HG03196 (cell line): ENCODE measurements at regions not wholly inside any gene's neighbourhood (a gene's known extent, or its start where the extent isn't known, plus 50 kb on each side); places are given as distances from the start of the nearest gene placed in this dataset.
"Not testable (repeated sequence)": the region's sequence is repeated elsewhere in the genome, so short reads cannot be mapped to it uniquely, and the experiment has no call there.

Experiments used
- ATAC-seq: cut with Tn5 transposase; IDR thresholded peaks from one replicate; pipeline ENCODE4 v1.9.1; 2021; ENCODE audit not compliant: unreplicated experiment

DNA sequence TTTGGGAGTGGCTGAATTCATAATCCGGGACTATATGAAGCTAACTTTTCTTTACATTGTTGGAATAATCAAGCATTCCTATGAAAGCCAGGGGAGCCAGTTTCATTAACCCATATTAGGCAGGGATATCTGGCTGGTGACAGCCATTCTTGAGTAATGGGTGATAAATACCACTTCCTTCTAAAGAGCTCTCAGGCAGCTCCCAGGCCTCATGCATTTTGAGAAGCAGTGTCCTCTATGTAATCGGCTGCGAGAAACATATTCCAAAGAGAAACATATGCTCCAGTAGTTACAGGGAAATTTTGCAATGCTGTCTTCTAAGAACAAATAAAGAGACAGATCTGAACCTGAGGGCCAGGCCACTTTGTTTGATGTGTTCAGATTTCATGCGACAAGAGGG is 83.1 kb downstream of the MSX2 start:
- ATAC-seq = no peak

DNA sequence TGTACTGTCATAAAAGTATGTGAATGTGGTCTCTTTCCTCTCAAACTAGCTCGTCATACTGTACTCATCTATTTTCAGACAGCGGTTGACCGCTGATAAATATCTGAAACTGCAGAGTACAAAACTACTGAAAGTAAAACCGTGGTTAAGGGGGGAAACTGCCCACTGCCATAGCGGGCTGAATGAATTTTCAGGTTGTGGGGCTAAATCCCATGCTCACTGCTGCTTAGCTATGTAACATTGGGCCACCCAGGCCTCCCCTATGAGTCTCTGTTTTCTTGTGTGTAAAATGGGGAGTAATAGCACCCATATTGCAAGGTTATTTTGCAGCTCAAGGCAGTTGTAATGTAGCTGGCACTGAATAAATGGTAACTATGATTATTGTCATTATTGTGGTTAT is 82.3 kb downstream of the MSX2 start:
- ATAC-seq = no peak

DNA sequence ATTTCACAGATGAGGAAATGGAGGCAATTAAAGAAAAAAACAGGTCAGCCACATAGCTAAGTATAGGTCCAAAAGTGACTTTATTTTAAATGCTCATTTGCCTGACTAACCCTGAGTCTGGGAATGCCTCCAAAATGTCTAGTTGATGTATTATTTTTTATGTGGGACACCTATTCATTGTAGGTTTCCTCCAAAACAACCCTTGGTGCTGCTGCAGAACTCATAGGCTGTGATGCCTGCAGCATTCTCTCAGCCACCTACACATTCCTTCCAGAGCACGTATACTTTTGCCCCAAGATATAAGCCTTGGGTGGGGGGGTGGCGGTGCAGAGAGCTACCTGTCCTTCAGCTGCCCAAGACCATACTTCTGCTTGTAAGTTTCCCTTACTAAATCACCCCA is 77.4 kb downstream of the MSX2 start:
- no peak for ATAC-seq

DNA sequence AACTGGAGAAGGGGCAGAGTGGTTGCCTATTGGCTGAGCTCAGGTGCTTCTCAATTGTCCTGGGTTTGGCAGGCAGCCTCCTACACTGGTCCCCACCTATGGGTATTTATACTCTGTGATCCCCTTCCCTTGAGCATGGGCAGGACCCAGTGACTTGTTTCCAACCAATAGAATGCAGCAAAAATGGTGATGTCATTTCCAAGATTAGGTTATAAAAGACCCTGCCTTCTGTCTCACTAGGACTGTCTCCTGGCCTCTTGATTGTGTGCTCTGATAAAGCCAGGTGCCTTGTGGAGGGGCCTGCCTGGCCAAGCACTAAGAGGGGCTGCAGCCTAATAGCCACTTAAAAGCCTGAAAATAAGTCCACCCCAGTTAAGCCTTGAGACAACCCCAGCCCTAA is 76.1 kb downstream of the MSX2 start:
- no peak for ATAC-seq

DNA sequence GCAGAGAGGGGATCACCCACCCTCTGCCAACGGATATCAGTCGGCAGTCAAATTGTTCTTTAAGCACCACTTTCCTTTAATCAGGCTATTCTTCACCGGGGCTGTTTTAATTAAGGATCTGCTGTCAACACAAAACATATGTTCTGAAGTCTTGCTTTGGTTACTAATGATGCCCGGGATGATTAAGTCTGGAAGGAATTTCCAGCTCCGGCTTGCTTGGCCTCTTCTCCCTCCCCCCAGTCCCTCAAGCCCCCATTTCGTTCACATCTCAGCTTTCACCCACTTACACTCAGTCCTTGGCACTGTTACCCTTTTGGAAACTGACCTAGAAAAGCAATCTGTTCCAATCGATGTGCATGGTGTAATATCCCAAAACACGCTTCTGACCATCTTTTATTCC is 74.7 kb downstream of the MSX2 start:
- no peak for ATAC-seq

DNA sequence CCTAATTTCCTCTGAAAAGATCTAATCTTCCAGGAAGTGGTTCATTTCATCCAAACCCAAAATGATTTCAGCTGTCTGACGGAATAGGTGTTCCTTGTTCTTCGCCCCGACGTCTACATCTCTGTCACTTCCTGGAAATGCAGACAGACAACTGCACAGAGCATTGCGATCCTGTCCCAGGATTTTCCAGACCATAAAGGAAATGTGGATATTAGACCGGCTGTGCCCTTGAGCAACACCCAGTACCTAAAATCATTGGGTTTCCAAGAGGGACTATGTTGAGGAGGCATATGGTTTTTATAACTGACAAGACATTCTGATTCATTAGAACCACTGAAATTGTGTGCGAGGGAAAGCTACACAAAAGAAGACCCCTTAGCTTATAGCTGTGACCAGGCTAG is 74.2 kb downstream of the MSX2 start:
- ATAC-seq = no peak

DNA sequence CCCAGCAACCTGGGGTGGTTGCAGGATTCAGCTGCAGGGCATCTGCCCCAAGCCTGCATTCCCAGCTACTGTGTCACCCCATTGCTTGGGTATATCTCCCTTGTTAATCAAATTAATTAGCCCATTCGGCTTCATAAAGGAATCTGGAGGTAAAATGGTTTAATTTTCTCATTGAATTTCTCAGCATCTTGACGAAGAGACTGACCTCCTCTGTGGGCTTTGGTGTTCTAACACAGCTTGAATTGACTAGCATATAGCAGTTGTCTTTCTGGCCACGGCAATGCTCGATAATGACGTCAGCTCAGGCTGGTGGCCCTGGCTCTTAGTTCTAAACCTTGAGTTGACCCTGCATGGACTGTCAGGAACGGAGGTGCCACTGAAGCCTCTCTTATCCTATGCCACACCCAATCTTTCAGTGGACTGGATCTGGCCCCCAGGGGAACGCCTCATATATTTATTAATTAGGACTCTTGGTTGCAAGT is 72.4 kb downstream of the MSX2 start:
- no peak for ATAC-seq

DNA sequence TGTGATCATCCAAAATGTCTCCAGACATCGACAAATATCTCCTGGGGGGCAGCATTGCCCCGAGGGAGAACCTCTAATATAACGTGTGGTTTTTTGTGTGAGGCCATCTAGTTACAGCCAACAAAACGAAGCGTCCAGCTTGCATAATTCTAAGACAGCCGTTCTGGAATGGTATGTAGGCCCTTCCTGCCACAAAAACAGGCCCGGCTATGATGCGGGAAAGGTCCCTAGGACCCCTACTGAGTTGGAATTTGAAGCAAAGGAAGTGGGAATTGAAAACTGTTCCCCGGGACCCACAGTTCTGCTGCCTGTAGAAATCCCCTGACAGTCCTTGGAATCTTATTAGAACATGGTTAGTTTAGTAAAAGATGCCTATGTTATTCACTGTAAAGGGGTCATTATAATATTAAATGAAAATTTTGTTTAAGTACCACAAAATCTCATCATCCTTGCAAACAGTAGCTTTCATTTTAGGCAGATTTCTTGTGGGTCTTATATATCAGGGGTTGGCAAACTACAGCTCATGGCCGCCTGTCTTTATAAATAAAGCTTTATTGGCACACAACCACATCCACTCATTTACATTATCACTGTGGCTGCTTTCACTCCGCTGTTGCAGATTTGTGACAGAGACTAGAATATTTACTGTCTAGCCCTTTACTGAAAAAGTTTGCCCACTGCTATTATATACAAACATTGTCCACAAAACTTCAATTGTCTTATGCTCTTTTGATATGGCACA is 70.7 kb downstream of the MSX2 start:
- no peak for ATAC-seq

DNA sequence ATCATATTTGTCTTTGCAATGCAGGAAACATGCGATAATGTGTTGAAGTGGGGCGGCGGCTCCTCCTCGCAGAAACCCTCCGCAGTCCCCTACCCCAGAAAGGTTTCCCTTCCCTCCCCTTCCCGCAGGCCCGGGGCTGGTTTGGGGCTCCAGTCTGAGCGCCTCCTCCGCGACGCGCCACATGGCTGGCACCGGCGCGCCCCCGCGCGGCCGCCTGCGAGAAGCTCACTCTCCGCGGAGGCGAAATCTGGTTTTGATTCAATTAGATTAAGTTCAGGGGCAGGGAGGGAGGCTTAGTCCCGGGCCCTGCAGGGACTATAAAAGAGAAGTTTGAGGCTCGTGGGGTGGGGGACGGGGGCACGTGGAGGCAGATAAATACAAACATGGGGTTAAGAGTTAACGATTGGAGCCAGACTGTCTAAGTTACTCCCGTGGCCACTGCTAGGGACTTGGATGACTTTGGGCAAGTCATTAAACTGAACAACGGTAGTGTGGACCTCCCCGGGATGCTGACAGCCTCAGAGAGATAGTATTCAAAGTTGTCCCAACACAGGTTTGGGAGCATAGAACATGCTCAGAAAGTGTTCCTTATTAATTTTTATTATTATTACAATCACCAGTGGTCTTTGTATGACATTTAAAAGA is 69.4 kb downstream of the MSX2 start:
- peak; percentile 73 for ATAC-seq

DNA sequence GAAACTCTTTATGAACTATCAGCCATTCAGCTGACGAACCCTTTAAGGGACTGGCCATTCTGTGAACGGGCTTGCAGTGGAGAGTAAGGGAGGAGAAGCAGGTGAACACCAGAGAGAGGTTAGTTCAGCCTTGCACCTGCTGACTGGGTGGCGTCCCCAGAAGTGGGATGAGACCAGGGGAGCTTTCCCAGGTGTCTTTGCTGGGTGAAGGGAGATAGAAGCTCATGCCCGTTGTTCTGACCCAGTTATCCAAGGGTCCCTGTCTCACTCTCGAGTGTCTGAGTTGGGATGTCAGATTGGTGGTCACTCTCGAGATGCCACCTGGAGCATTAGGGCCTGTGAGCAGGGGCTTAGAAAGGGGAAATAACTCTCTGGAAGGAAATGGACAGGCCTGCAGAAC is 68.7 kb downstream of the MSX2 start:
- ATAC-seq = no peak

DNA sequence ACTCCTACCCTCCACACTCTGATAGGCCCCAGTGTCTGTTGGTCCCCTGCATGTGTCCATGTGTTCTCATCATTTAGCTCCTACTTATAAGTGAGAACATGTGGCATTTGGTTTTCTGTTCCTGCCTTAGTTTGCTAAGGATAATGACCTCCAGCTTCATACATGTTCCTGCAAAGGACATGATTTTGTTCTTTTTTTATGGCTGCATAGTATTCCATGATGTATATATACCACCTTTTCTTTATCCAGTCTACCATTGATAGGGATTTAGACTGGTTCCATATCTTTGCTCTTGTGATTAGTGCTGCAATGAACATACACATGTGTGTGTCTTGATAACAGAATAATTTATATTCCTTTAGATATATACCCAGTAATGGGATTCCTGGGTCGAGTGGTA is 67.9 kb downstream of the MSX2 start:
- not testable (repeated sequence) for ATAC-seq

DNA sequence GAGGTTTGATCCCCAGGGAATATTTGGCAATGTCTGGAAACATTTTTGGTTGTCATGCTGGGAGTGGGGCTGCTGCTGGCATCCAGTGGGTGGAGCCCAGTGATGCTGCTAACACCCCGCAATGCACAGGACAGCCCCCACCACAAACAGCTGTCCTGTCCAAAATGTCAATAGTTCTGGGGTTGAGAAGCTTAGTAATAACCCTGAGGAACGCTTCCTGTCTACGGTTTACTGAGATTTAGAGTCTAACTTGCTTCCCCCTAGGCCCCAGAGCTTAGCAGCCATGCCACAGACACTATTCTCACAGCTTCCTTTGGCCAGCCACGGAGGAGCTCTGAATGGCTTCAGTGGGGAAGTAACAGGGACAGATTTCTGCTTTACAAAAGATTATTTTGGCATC is 66.5 kb downstream of the MSX2 start:
- no peak for ATAC-seq

DNA sequence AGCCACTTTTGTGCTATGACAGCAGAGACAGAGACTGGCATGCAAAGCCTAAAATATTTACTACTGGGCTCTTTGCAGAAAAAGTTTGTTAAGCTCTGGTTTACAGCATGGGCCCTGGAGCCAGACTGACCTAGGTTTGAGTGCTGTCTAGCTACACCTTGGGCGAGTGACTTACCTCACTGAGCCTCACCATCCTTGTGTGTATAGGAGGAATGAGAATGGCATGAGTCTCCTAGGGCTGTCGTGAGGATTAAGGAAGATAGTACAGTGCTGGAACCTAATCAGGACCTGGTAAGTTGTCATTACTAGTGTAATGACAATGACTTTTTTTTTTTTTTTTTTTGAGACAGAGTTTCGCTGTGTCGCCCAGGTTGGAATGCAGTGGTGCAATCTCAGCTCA is 65.2 kb downstream of the MSX2 start:
- no peak for ATAC-seq

DNA sequence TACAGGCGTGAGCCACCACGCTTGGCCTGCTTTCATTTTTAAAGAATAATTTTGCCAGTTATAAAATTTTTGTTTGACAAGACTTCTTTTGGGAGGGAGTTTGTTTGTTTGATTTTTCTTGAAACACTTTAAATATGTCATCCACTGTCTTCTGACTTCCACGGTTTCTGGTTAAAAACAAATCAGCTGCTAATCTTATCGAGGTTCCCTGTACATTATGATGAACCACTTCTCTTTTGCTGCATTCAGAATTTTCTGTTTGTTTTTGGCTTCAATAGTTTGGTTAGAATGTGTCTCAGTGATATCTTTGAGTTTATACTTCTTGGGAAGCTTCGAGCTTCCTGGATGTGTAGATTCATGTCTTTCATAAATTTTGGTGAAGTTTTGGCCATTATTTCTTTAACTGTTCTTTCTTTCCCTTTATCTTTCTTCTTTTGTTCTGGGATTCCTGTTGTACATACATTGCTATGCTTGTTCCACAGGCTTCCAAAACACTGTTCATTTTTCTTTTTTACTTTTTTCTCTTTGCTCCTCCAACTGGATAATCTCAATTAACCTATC is 60.8 kb downstream of the MSX2 start:
- ATAC-seq = no peak
